Karpas-422 (cell line): ENCODE measurements at regions not wholly inside any gene's neighbourhood (a gene's known extent, or its start where the extent isn't known, plus 50 kb on each side); places are given as distances from the start of the nearest gene placed in this dataset.

Experiments
- DNase-seq: peaks from one replicate; pipeline ENCODE4 v3.0.0-alpha.2; 2015
- H2AFZ ChIP-seq: fragments of 200-600 bp; sonication (generic); 2 replicates; pipeline ENCODE4 v1.6.1; 2014; ENCODE audit warnings: antibody characterized with exemption, low read length, mixed read lengths
- H3K27ac ChIP-seq: fragments of 200-600 bp; sonication (generic); 2 replicates; pipeline ENCODE4 v1.5.1; 2014; ENCODE audit warnings: mild to moderate bottlenecking, low read length, moderate library complexity
- H3K27me3 ChIP-seq: fragments of 200-600 bp; sonication (generic); 2 replicates; pipeline ENCODE4 v1.6.1; 2014; ENCODE audit warnings: low read length, mixed read lengths
- H3K36me3 ChIP-seq: fragments of 200-600 bp; sonication (generic); 2 replicates; pipeline ENCODE4 v1.6.1; 2014; ENCODE audit warnings: low read length, mixed read lengths; ENCODE audit not compliant: insufficient read depth
- H3K4me1 ChIP-seq: fragments of 200-600 bp; sonication (generic); 2 replicates; pipeline ENCODE4 v1.6.1; 2014; ENCODE audit warnings: mild to moderate bottlenecking, low read length, mixed read lengths
- H3K4me2 ChIP-seq: fragments of 200-600 bp; sonication (generic); 2 replicates; pipeline ENCODE4 v1.6.1; 2014; ENCODE audit warnings: low read length, low read depth, mild to moderate bottlenecking; ENCODE audit not compliant: poor library complexity, severe bottlenecking
- H3K4me3 ChIP-seq: fragments of 200-600 bp; sonication (generic); 2 replicates; pipeline ENCODE4 v1.5.1; 2014; ENCODE audit warnings: mild to moderate bottlenecking, antibody characterized with exemption, low read length, mixed read lengths
- H3K79me2 ChIP-seq: fragments of 200-600 bp; sonication (generic); 2 replicates; pipeline ENCODE4 v1.6.1; 2014; ENCODE audit warnings: mild to moderate bottlenecking, low read length, mixed read lengths
- H3K9ac ChIP-seq: fragments of 200-600 bp; sonication (generic); 2 replicates; pipeline ENCODE4 v1.6.0; 2014; ENCODE audit warnings: low read length
- H3K9me2 ChIP-seq: fragments of 200-600 bp; sonication (generic), shearing (Covaris generic); replicated peaks from 2 replicates; pipeline ENCODE4 v1.6.0; 2014; ENCODE audit warnings: mild to moderate bottlenecking, low read length, moderate library complexity; ENCODE audit not compliant: insufficient read depth
- H3K9me3 ChIP-seq: fragments of 300-700, 200-600 bp; sonication (generic); 2 replicates; pipeline ENCODE4 v1.6.1; 2014; ENCODE audit warnings: low read length, mixed read lengths
- H4K20me1 ChIP-seq: fragments of 200-600 bp; sonication (generic); 2 replicates; pipeline ENCODE4 v1.6.1; 2014; ENCODE audit warnings: mild to moderate bottlenecking, antibody characterized with exemption, low read length, low read depth; ENCODE audit not compliant: insufficient read depth

DNA sequence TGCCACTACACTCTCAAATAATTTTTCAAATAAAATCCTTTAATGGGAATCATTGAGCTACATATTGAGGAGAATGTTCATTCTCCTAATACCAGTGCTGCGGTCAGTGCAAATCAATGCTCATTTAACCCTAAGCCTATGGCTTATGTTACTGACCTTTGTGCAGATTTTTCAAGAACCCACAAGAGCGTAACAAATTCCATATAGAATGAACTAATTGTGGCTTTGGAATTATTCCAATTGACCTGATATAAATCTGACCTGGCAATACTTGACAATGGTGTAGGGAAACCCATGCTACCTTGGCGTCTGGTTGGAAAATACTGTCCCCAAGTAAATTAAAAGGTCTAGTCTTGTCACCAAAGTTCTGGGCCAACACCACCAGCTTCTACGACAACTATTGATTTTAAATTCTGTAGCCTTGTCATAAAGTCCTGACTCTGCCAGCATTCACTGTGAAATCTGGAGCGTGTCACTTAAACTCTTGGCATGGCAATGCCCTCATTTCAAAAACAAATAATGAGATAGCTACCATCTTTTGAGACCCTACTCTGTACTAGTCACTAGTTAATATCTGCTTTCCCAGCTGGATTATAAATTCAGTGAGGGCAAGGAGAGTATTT lies 320.9 kb downstream of the AHR start:
- no peaks in the 10 kb centered on the region for H3K79me2 ChIP-seq
- no peaks in the 10 kb centered on the region for H3K9me3 ChIP-seq
- no peak overlapping the region for H3K4me2 ChIP-seq
- no peak overlapping the region for H2AFZ ChIP-seq
- no peak for DNase-seq
- H3K9ac ChIP-seq: no peak overlapping the region
- H3K4me3 ChIP-seq: no peak overlapping the region
- no peak overlapping the region for H3K27ac ChIP-seq
- H3K9me2 ChIP-seq: no peaks in the 10 kb centered on the region
- H4K20me1 ChIP-seq: no peaks in the 10 kb centered on the region
- H3K36me3 ChIP-seq: no peaks in the 10 kb centered on the region
- H3K27me3 ChIP-seq: 0 out of 2 replicates have a peak, but pooled peaks cover 2% of the 10 kb centered on the region
- H3K4me1 ChIP-seq: no peaks in the 10 kb centered on the region

GRCh38 chr7:17620566-17620965 lies 319.7 kb downstream of the SNX13 start:
- Histone ChIP-seq H3K36me3 (no peaks in the 10 kb centered on the region), H3K9me2 (no peaks in the 10 kb centered on the region), H3K4me1 (no peaks in the 10 kb centered on the region), H3K27ac (no peak overlapping the region), H3K27me3 (0 out of 2 replicates have a peak, but pooled peaks cover 2% of the 10 kb centered on the region), H2AFZ (no peak overlapping the region), H3K79me2 (no peaks in the 10 kb centered on the region), H4K20me1 (no peaks in the 10 kb centered on the region), H3K4me3 (no peak overlapping the region), H3K4me2 (no peak overlapping the region), H3K9ac (no peak overlapping the region), H3K9me3 (no peaks in the 10 kb centered on the region)
- no peak for DNase-seq

GRCh38 chr7:17622451-17622850 lies 317.8 kb downstream of the SNX13 start:
- Histone ChIP-seq H3K9me3 (no peaks in the 10 kb centered on the region), H3K4me2 (no peak overlapping the region), H3K9ac (no peak overlapping the region), H3K4me1 (no peaks in the 10 kb centered on the region), H3K36me3 (no peaks in the 10 kb centered on the region), H3K9me2 (no peaks in the 10 kb centered on the region), H4K20me1 (no peaks in the 10 kb centered on the region), H3K27me3 (0 out of 2 replicates have a peak, but pooled peaks cover 2% of the 10 kb centered on the region), H3K79me2 (no peaks in the 10 kb centered on the region), H2AFZ (no peak overlapping the region), H3K27ac (no peak overlapping the region), H3K4me3 (no peak overlapping the region)
- no peak for DNase-seq

DNA sequence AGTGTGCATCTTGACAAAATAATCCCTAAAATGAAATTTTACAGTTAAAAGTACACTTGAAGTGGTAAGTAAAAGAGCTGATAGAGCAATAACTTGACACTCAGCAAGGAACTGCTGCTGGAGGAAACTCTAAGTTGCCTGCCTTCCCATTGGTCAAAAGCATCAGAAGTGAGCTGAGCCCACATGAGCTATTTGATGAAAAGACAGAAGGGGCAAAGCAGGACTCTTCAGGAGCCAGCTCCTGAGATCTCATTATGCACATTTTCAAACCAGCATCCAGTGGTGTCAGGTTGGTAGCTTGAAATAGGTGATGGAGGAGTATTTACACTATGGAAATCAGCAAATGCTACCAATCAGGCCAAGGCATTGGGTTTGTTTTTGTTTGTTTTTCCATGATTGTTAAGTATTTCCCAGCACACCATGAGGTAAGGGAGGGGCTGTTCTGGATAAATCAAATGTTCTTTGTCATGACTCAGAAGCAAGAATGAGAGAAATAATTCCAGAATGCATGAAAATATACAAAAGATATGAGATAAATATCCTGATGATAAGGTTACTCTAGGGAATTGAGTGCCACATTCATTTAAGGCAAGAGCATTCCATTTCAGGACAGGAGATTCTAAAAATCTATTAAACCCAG lies 316.6 kb downstream of the SNX13 start:
- Histone ChIP-seq H3K9me3 (no peaks in the 10 kb centered on the region), H2AFZ (no peak overlapping the region)

GRCh38 chr7:17624379-17624778 lies 315.9 kb downstream of the SNX13 start:
- no peak overlapping the region for H3K4me3 ChIP-seq
- DNase-seq: no peak
- no peaks in the 10 kb centered on the region for H3K9me3 ChIP-seq
- H4K20me1 ChIP-seq: no peaks in the 10 kb centered on the region
- H3K4me2 ChIP-seq: no peak overlapping the region
- H3K9ac ChIP-seq: no peak overlapping the region
- H2AFZ ChIP-seq: no peak overlapping the region
- H3K79me2 ChIP-seq: no peaks in the 10 kb centered on the region
- H3K9me2 ChIP-seq: no peaks in the 10 kb centered on the region
- H3K36me3 ChIP-seq: no peaks in the 10 kb centered on the region
- no peaks in the 10 kb centered on the region for H3K4me1 ChIP-seq
- H3K27ac ChIP-seq: no peak overlapping the region
- H3K27me3 ChIP-seq: 0 out of 2 replicates have a peak, but pooled peaks cover 2% of the 10 kb centered on the region

More for the DNA sequence above, 316.6 kb downstream of the SNX13 start:
- Histone ChIP-seq H3K9ac (no peak overlapping the region), H3K79me2 (no peaks in the 10 kb centered on the region), H3K4me3 (no peak overlapping the region), H4K20me1 (no peaks in the 10 kb centered on the region), H3K4me1 (no peaks in the 10 kb centered on the region), H3K27ac (no peak overlapping the region), H3K4me2 (no peak overlapping the region), H3K36me3 (no peaks in the 10 kb centered on the region), H3K9me2 (no peaks in the 10 kb centered on the region), H3K27me3 (0 out of 2 replicates have a peak, but pooled peaks cover 2% of the 10 kb centered on the region)
- DNase-seq: no peak

DNA sequence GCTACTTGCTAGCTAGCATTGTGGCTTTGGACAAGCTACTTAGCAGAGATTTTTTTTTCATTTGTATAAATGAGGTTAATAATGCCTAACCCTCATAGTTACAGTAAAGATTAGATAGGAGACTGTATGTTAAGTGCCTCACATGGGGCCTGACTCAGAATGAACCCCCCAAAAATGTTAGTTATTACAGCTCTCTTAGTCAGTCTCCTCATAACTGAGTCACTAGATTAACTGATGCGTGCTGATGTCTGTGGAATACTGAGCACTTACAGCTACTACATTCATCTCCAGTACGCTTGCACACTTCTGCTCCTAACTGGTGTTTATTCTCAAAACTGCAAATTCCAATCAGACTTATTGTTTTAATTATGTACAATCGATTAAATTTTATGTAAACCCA lies 315.3 kb downstream of the SNX13 start:
- Histone ChIP-seq H4K20me1 (no peaks in the 10 kb centered on the region), H3K9ac (no peak overlapping the region), H3K9me2 (no peaks in the 10 kb centered on the region), H2AFZ (no peak overlapping the region), H3K27ac (no peak overlapping the region), H3K9me3 (no peaks in the 10 kb centered on the region), H3K79me2 (no peaks in the 10 kb centered on the region), H3K4me1 (no peaks in the 10 kb centered on the region), H3K4me2 (no peak overlapping the region), H3K36me3 (no peaks in the 10 kb centered on the region), H3K27me3 (0 out of 2 replicates have a peak, but pooled peaks cover 2% of the 10 kb centered on the region), H3K4me3 (no peak overlapping the region)
- no peak for DNase-seq

GRCh38 chr7:17626235-17626634 lies 314.1 kb downstream of the SNX13 start:
- H3K4me2 ChIP-seq: no peak overlapping the region
- no peaks in the 10 kb centered on the region for H3K9me2 ChIP-seq
- DNase-seq: no peak
- H3K9me3 ChIP-seq: no peaks in the 10 kb centered on the region
- no peaks in the 10 kb centered on the region for H3K36me3 ChIP-seq
- H2AFZ ChIP-seq: no peak overlapping the region
- H4K20me1 ChIP-seq: no peaks in the 10 kb centered on the region
- 0 out of 2 replicates have a peak, but pooled peaks cover 2% of the 10 kb centered on the region for H3K27me3 ChIP-seq
- no peak overlapping the region for H3K9ac ChIP-seq
- no peaks in the 10 kb centered on the region for H3K79me2 ChIP-seq
- no peak overlapping the region for H3K4me3 ChIP-seq
- H3K4me1 ChIP-seq: no peaks in the 10 kb centered on the region
- H3K27ac ChIP-seq: no peak overlapping the region

DNA sequence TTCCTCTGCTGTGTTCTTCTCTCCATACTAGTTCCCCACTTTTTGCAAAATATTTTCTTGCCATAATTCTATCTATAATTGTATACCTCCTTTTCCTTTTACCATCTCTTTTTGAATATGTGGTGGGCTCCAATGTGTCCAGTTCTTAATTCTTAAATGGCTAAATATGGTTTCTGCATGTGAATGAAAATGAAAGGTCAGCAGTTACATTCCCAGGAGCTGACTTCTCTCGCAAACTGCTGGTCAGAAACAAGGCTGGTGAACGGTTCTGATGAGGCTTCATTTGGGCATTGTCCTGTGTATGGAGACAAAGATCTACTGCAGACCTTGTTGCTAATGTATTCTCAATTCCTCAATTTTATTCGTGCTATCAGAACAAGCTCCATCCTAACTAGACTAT lies 309.2 kb downstream of the SNX13 start:
- no peaks in the 10 kb centered on the region for H3K4me1 ChIP-seq
- H3K9ac ChIP-seq: no peak overlapping the region
- H3K9me2 ChIP-seq: no peaks in the 10 kb centered on the region
- no peak overlapping the region for H3K4me3 ChIP-seq
- H3K27ac ChIP-seq: no peak overlapping the region
- no peak overlapping the region for H2AFZ ChIP-seq
- no peak for DNase-seq
- no peaks in the 10 kb centered on the region for H3K36me3 ChIP-seq
- H3K9me3 ChIP-seq: no peaks in the 10 kb centered on the region
- no peaks in the 10 kb centered on the region for H3K79me2 ChIP-seq
- no peaks in the 10 kb centered on the region for H4K20me1 ChIP-seq
- H3K4me2 ChIP-seq: no peak overlapping the region
- no peaks in the 10 kb centered on the region for H3K27me3 ChIP-seq
